Keratinocyte (primary cell): ENCODE measurements at regions not wholly inside any gene's neighbourhood (a gene's known extent, or its start where the extent isn't known, plus 50 kb on each side); places are given as distances from the start of the nearest gene placed in this dataset.

ENCODE experiments used
- DNase-seq: peaks from one replicate; pipeline ENCODE4 v3.0.0-alpha.2; 2011; ENCODE audit warnings: low read depth, missing footprints, low spot score
- FAIRE-seq: peaks from 2 replicates; lab custom pipeline; 2011; peaks lifted over from hg19 to GRCh38; lab: Jason Lieb, UNC
- H2AFZ ChIP-seq: 2 replicates; pipeline ENCODE4 v1.6.0; 2012; ENCODE audit warnings: low read length, control low read depth, inconsistent platforms; ENCODE audit not compliant: control insufficient read depth
- H3K27ac ChIP-seq: 2 replicates; pipeline ENCODE4 v1.5.1; 2011; ENCODE audit warnings: low read length; ENCODE audit not compliant: control insufficient read depth, insufficient read depth
- H3K27me3 ChIP-seq: 3 replicates; pipeline ENCODE4 v1.6.0; 2011; ENCODE audit warnings: low read length; ENCODE audit not compliant: control insufficient read depth, insufficient read depth; ENCODE audit errors: extremely low read depth
- H3K36me3 ChIP-seq, 2 experiments: 2 replicates in 1 of 2; 3 replicates in 1 of 2; pipeline ENCODE4 v1.5.1; 2011; ENCODE audit warnings: low read length in 2 of 2, mild to moderate bottlenecking in 1 of 2; ENCODE audit not compliant: control insufficient read depth in 2 of 2, insufficient read depth in 2 of 2; ENCODE audit errors: extremely low read depth in 1 of 2
- H3K4me1 ChIP-seq: 3 replicates; pipeline ENCODE4 v1.5.1; 2011; ENCODE audit warnings: low read length; ENCODE audit not compliant: control insufficient read depth, insufficient read depth; ENCODE audit errors: extremely low read depth
- H3K4me2 ChIP-seq: 3 replicates; pipeline ENCODE4 v1.6.0; 2011; ENCODE audit warnings: low read depth, low read length; ENCODE audit not compliant: control insufficient read depth, insufficient read depth; ENCODE audit errors: extremely low read depth
- H3K4me3 ChIP-seq, 3 experiments: fragments of 200-600 bp in 1 of 3; sonication (generic) in 1 of 3; 2 replicates in 2 of 3; 3 replicates in 1 of 3; pipeline ENCODE4 v1.5.1; 2011 to 2016; ENCODE audit warnings: low read length in 3 of 3, mild to moderate bottlenecking in 3 of 3, control low read depth in 2 of 3, inconsistent platforms in 1 of 3, low read depth in 1 of 3, mixed read lengths in 1 of 3, mixed run types in 1 of 3, moderate library complexity in 1 of 3; ENCODE audit not compliant: control insufficient read depth in 2 of 3, insufficient read depth in 2 of 3; ENCODE audit errors: extremely low read depth in 1 of 3
- H3K79me2 ChIP-seq: 2 replicates; pipeline ENCODE4 v1.6.0; 2012; ENCODE audit warnings: low read length; ENCODE audit not compliant: control insufficient read depth, insufficient read depth
- H3K9ac ChIP-seq: 3 replicates; pipeline ENCODE4 v1.6.0; 2011; ENCODE audit warnings: low read length; ENCODE audit not compliant: control insufficient read depth, insufficient read depth; ENCODE audit errors: extremely low read depth
- H3K9me1 ChIP-seq: 3 replicates; pipeline ENCODE4 v1.6.0; 2011; ENCODE audit warnings: low read length; ENCODE audit not compliant: control insufficient read depth, insufficient read depth; ENCODE audit errors: extremely low read depth
- H3K9me3 ChIP-seq: 2 replicates; pipeline ENCODE4 v1.5.1; 2012; ENCODE audit warnings: low read depth, low read length; ENCODE audit not compliant: control insufficient read depth
- H4K20me1 ChIP-seq: 3 replicates; pipeline ENCODE4 v1.6.0; 2011; ENCODE audit warnings: low read length; ENCODE audit not compliant: control insufficient read depth, insufficient read depth; ENCODE audit errors: extremely low read depth
- EZH2 ChIP-seq: IDR thresholded peaks from one replicate; pipeline ENCODE4 v1.6.1; 2012; ENCODE audit warnings: inconsistent platforms, mild to moderate bottlenecking, low read length, moderate library complexity
- dilution Hi-C: fragments of 300-500 bp; cut with MboI; formaldehyde crosslinking; loops from one replicate; pipeline ENCODE4 v1.7.0; 2020; ENCODE audit warnings: low sequenced_read_pairs; ENCODE audit not compliant: extremely low pct_ligation_motif_present
- TF ChIP-seq, protein P1 (sequence below), 3 experiments: IDR thresholded peaks in 1 of 3; conservative IDR thresholded peaks in 1 of 3; optimal IDR thresholded peaks in 1 of 3; 2 replicates in 2 of 3; 3 replicates in 1 of 3; pipeline versions ENCODE3 to v1.5.1; 2011; ENCODE audit warnings: low read length in 3 of 3, mild to moderate bottlenecking in 3 of 3, moderate library complexity in 2 of 3, control low read depth in 1 of 3, inconsistent platforms in 1 of 3; ENCODE audit not compliant: insufficient read depth in 2 of 3; ENCODE audit errors: extremely low read depth in 1 of 3

DNA sequence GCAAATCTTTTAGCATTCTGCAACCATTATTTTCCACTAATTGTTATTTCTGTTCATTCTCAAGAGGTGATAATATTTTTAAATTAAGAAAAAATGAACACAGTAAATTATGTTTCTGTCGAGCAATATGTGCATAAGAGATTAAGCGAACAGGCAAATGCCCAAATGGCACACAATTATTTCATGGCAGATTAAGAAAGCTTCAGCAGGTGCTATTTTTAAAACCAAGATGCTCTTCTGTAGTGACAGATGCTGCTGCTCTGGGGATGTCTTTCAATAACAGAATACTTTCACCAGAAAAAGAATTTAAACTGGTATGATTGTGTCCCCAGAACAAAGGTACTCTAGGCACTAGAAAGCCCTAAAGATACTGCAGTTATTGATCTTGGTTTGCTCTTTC lies 412.7 kb upstream of the SORCS1 start:
- no peak overlapping the region for H3K4me3 ChIP-seq
- H3K4me2 ChIP-seq = no peak overlapping the region
- no peak overlapping the region for H3K27ac ChIP-seq
- H4K20me1 ChIP-seq = no peaks in the 10 kb centered on the region
- H3K79me2 ChIP-seq = no peaks in the 10 kb centered on the region
- no peaks in the 10 kb centered on the region for H3K36me3 ChIP-seq
- no peak overlapping the region for H3K9ac ChIP-seq
- no peaks in the 10 kb centered on the region for H3K9me3 ChIP-seq
- DNase-seq (no peak), FAIRE-seq (no peak)
- no peaks in the 10 kb centered on the region for H3K9me1 ChIP-seq
- H2AFZ ChIP-seq = no peak overlapping the region
- no peaks in the 10 kb centered on the region for H3K4me1 ChIP-seq
- H3K27me3 ChIP-seq = no peaks in the 10 kb centered on the region
- TF ChIP-seq EZH2 = no peak
- TF ChIP-seq, protein P1, sequence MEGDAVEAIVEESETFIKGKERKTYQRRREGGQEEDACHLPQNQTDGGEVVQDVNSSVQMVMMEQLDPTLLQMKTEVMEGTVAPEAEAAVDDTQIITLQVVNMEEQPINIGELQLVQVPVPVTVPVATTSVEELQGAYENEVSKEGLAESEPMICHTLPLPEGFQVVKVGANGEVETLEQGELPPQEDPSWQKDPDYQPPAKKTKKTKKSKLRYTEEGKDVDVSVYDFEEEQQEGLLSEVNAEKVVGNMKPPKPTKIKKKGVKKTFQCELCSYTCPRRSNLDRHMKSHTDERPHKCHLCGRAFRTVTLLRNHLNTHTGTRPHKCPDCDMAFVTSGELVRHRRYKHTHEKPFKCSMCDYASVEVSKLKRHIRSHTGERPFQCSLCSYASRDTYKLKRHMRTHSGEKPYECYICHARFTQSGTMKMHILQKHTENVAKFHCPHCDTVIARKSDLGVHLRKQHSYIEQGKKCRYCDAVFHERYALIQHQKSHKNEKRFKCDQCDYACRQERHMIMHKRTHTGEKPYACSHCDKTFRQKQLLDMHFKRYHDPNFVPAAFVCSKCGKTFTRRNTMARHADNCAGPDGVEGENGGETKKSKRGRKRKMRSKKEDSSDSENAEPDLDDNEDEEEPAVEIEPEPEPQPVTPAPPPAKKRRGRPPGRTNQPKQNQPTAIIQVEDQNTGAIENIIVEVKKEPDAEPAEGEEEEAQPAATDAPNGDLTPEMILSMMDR (optimal IDR thresholded peaks at IDR 0.05 in 1 of 3, IDR thresholded peaks at IDR 0.05 in 1 of 3, conservative IDR thresholded peaks at IDR 0.05 in 1 of 3; ENCODE audit: extremely low read depth in 1 of 3, insufficient read depth in 2 of 3, low read length in 3 of 3) = no peak
- dilution Hi-C loops = no loop called here

DNA sequence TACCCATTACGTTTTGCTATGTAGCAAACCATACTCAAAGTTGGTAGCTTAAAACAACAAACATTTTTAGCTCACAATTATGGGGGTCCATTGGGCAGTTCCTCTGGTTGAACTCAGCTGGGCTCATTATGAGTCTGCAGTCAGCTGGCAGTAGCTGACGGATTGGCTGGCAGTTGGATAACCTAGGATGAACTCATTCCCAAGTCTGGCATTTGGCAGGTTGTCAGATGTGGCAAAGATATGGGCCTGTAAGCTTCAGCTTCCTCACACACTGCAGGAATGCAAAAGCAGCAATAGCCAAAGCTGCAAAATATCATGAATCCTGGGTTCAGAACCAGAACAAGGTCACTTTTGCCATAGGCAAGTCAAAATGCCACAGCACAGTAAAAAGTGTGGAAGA lies 412.2 kb upstream of the SORCS1 start:
- H3K27me3 ChIP-seq = no peaks in the 10 kb centered on the region
- dilution Hi-C loops = no loop called here
- H4K20me1 ChIP-seq = no peaks in the 10 kb centered on the region
- H3K4me3 ChIP-seq = no peak overlapping the region
- DNase-seq = no peak
- no peak overlapping the region for H2AFZ ChIP-seq
- H3K9me3 ChIP-seq = no peaks in the 10 kb centered on the region
- no peak overlapping the region for H3K4me2 ChIP-seq
- no peak for TF ChIP-seq EZH2
- TF ChIP-seq, protein P1 (optimal IDR thresholded peaks at IDR 0.05 in 1 of 3, IDR thresholded peaks at IDR 0.05 in 1 of 3, conservative IDR thresholded peaks at IDR 0.05 in 1 of 3; ENCODE audit: extremely low read depth in 1 of 3, insufficient read depth in 2 of 3, low read length in 3 of 3) = no peak
- H3K9me1 ChIP-seq = no peaks in the 10 kb centered on the region
- no peaks in the 10 kb centered on the region for H3K4me1 ChIP-seq
- no peaks in the 10 kb centered on the region for H3K79me2 ChIP-seq
- H3K9ac ChIP-seq = no peak overlapping the region
- no peaks in the 10 kb centered on the region for H3K36me3 ChIP-seq
- no peak overlapping the region for H3K27ac ChIP-seq
- no peak for FAIRE-seq
